SH-SY5Y (cell line): ENCODE measurements at regions not wholly inside any gene's neighbourhood (a gene's known extent, or its start where the extent isn't known, plus 50 kb on each side); places are given as distances from the start of the nearest gene placed in this dataset.

Experiments used
- GATA2 ChIP-seq: IDR thresholded peaks from 2 replicates; pipeline ENCODE4 v1.6.1; 2011; ENCODE audit warnings: mild to moderate bottlenecking, low read depth, low read length
- GATA3 ChIP-seq: IDR thresholded peaks from 2 replicates; pipeline ENCODE4 v1.6.1; 2011; ENCODE audit warnings: low read depth, mild to moderate bottlenecking, low read length, moderate library complexity

DNA sequence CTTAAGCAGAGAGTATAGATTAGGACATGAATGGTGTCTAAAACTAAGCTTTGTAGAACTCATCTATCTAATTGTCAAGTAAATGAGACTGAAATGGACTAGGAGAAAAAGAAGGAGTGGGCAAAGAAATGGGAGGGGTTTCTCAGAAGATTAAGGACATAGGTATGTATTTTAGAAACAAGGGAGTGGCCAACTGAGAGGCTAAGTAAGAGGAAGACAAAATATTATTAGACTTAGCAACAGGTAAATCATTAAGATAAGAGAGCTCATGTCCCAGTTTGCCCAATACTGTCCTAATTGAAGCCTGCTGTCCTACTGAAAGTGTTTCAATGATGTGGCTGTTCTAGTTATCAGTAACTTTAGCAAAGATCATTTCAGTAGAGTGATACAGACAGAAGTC lies 171.4 kb downstream of the KITLG start:
- TF ChIP-seq GATA2 (no peak), GATA3 (no peak)

DNA sequence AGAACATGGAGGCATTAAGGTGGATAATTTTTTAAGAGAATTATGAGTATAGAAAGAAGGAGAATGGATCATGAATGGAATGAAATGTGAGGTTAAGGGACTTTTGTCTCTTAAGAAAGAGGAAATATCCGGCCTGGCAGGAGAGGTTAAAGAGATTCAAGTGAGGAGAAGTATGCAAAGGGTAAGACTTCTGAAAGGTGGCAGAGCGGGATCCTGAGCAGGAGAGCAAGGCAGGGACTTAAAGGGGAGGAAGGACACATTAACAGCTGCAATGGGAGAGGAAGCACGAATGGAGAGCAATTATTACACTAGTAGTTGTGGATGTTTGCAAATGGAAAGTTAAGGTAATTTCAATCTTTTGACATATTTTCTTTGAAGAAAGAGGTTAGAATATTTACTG lies 171.0 kb downstream of the KITLG start:
- TF ChIP-seq GATA2: no peak
- TF ChIP-seq GATA3: no peak

DNA sequence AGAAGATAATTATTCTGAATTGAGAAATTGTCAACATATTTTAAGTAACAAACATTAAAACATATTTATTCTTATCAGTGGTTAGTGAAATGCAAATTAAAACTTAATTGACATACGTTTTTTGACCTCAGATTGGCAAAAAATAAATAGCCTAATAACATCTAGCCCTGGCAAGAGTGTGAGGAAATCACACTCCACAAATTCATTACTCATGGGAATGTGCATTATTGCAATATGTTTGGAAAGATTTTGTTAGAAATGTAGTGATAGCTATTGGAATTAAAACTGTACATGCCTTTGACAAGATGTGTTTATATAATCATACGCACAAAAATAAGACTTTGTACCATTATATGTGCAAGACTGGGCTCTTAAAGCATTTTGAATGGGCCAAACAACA lies 168.6 kb downstream of the KITLG start:
- TF ChIP-seq GATA3: no peak
- no peak for TF ChIP-seq GATA2

GRCh38 chr12:88413646-88414045 lies 166.6 kb downstream of the KITLG start:
- TF ChIP-seq GATA3 (no peak), GATA2 (no peak)

- TF ChIP-seq GATA3 (no peak), GATA2 (no peak)
Observed at GRCh38 chr12:88416155-88416554, 164.1 kb downstream of the KITLG start.

DNA sequence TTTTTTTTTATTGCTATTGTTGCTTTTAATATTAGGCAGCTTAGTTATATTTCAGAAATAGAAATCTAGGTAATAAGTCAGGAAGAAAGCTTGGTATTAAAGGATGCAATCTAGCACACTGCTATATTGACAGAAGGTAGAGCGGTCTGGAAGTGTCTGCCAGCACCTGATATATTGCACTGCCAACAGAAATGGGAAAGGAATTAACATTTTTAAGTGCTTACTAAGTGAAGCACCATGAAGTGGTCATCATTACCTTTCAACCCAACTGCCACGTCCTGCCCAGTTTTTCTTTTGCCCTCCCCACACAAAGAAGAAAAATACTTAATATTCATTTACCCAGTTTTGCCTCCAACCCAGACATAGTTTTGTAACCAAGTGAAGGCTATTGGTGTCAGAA lies 163.5 kb downstream of the KITLG start:
- TF ChIP-seq GATA3: no peak
- TF ChIP-seq GATA2: no peak

GRCh38 chr12:88417531-88417930 lies 162.7 kb downstream of the KITLG start:
- TF ChIP-seq GATA2 (no peak), GATA3 (no peak)

- TF ChIP-seq GATA3 (no peak), GATA2 (no peak)
Observed at GRCh38 chr12:88418856-88419497, 161.3 kb downstream of the KITLG start.

GRCh38 chr12:88419794-88420193 lies 160.5 kb downstream of the KITLG start:
- no peak for TF ChIP-seq GATA3
- no peak for TF ChIP-seq GATA2

DNA sequence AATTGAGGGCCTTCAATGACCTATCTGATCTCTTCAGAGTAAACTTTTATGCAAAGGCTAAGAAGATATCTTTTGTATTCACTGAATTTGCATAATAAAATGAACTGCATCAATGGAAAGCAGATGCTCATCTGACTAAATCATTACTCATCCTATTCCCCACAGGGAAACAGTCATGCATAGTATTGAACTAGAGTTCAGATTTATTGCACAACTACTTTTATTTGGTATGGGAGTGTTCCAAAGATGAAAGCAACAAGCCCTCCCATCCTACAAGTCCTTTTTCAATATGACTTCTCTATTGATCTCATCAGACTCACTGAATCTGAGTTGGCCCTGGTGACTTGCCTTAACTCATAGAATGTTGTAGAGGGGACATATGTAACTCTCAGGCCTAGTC lies 159.8 kb downstream of the KITLG start:
- no peak for TF ChIP-seq GATA3
- no peak for TF ChIP-seq GATA2

GRCh38 chr12:88424791-88425730 lies 155.2 kb downstream of the KITLG start:
- TF ChIP-seq GATA3 (no peak), GATA2 (no peak)

DNA sequence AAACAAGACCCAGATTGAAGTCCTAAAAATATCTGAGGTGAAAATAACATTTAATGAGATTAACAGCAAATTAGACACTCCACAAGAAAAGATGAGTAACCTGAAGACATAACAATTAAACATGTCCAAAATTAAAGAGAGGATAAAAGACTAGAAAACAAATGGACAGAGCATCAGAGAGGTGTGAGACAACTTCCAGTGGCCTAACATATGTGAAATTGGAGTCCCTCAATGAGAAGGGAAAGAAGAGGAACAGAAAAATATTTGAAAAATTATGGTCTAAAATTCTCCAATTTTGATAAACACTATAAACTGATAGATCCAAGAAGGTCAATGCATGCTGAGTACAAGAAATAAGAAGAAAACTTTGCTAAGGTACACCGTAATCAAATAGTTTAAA lies 151.9 kb downstream of the KITLG start:
- TF ChIP-seq GATA2: no peak
- TF ChIP-seq GATA3: no peak

- TF ChIP-seq GATA3 (no peak), GATA2 (no peak)
Observed at GRCh38 chr12:88431246-88431645, 149.0 kb downstream of the KITLG start.

- TF ChIP-seq GATA3: no peak
- no peak for TF ChIP-seq GATA2
Observed at GRCh38 chr12:88432531-88433490, 147.5 kb downstream of the KITLG start.
